HEK293T (cell line): ENCODE measurements at regions not wholly inside any gene's neighbourhood (a gene's known extent, or its start where the extent isn't known, plus 50 kb on each side); places are given as distances from the start of the nearest gene placed in this dataset.

Source experiments
- CTCF ChIA-PET: fragments of 350-600 bp; formaldehyde crosslinking; extraction: SDS; loops from one replicate; lab custom pipeline; 2021; ENCODE audit warnings: antibody characterized with exemption, inconsistent platforms; lab: Yijun Ruan, JAX
- POLR2A ChIA-PET: fragments of 350-600 bp; formaldehyde crosslinking; extraction: SDS; loops from one replicate; lab custom pipeline; 2020; ENCODE audit warnings: antibody characterized with exemption, inconsistent platforms; lab: Yijun Ruan, JAX
- DNase-seq: peaks from one replicate; pipeline ENCODE4 v3.0.0; 2012; ENCODE audit warnings: mixed read lengths; ENCODE audit errors: extremely low spot score
- ARNT ChIP-seq: fragments of 450-650 bp; IDR thresholded peaks from 2 replicates; pipeline ENCODE4 v1.6.1; 2017; ENCODE audit warnings: mild to moderate bottlenecking
- BHLHE40 ChIP-seq: fragments of 450-650 bp; IDR thresholded peaks from 2 replicates; pipeline ENCODE4 v1.6.1; 2016; ENCODE audit warnings: mild to moderate bottlenecking, moderate library complexity, borderline replicate concordance
- CTBP1 ChIP-seq: fragments of 450-650 bp; IDR thresholded peaks from 2 replicates; pipeline ENCODE4 v1.6.1; 2016; ENCODE audit warnings: borderline replicate concordance
- ELF4 ChIP-seq: fragments of 450-650 bp; IDR thresholded peaks from 2 replicates; pipeline ENCODE4 v1.6.1; 2017; ENCODE audit warnings: antibody characterized with exemption
- FOXA1 ChIP-seq: fragments of 450-650 bp; IDR thresholded peaks from 2 replicates; pipeline ENCODE4 v1.6.1; 2016; ENCODE audit warnings: mild to moderate bottlenecking
- FOXK2 ChIP-seq: fragments of 450-650 bp; IDR thresholded peaks from 2 replicates; pipeline ENCODE4 v1.6.1; 2016; ENCODE audit warnings: mild to moderate bottlenecking
- FOXM1 ChIP-seq: fragments of 450-650 bp; IDR thresholded peaks from 2 replicates; pipeline ENCODE4 v1.6.1; 2017; ENCODE audit warnings: mild to moderate bottlenecking, borderline replicate concordance
- HDGF ChIP-seq: fragments of 450-650 bp; IDR thresholded peaks from 2 replicates; pipeline ENCODE4 v1.6.1; 2017; ENCODE audit warnings: antibody characterized with exemption, borderline replicate concordance
- L3MBTL2 ChIP-seq: fragments of 450-650 bp; conservative IDR thresholded peaks from 2 replicates; pipeline ENCODE4 v1.6.1; 2016; ENCODE audit warnings: mild to moderate bottlenecking
- LEF1 ChIP-seq: fragments of 450-650 bp; IDR thresholded peaks from 2 replicates; pipeline ENCODE4 v1.6.1; 2017; ENCODE audit warnings: mild to moderate bottlenecking, borderline replicate concordance
- NFRKB ChIP-seq: fragments of 450-650 bp; IDR thresholded peaks from 2 replicates; pipeline ENCODE4 v1.6.1; 2016; ENCODE audit warnings: mild to moderate bottlenecking, moderate library complexity
- SP1 ChIP-seq: fragments of 450-650 bp; IDR thresholded peaks from 2 replicates; pipeline ENCODE4 v1.6.1; 2017
- SUZ12 ChIP-seq: fragments of 450-650 bp; IDR thresholded peaks from 2 replicates; pipeline ENCODE4 v1.6.1; 2016; ENCODE audit warnings: mild to moderate bottlenecking
- TARDBP ChIP-seq: fragments of 450-650 bp; IDR thresholded peaks from 2 replicates; pipeline ENCODE4 v1.6.1; 2016
- ZNF384 ChIP-seq: fragments of 450-650 bp; IDR thresholded peaks from 2 replicates; pipeline ENCODE4 v1.6.1; 2016
- TF ChIP-seq, protein P1 (sequence below): fragments of 450-650 bp; IDR thresholded peaks from 2 replicates; pipeline ENCODE4 v1.6.1; 2016

DNA sequence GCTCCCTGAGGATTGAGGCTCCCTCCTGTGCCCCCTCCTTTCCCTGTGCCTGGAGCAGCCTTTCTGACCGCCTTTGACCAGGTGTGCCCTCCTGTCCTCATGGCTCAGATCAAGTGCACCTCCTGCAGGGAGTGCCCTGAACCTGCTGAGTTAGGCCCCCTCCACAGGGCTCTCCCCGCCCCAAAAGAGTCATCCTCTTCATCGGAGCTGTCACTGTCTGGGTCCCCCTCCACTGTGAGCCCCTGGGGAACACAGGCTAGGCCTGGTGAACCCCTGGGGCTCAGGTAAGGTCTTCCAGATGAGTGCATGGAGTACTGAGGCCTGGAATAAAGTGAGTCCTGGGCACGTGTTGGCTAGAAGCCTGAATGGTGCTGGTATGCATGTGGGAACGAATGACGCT lies 173.5 kb downstream of the INHBB start:
- ChIA-PET POLR2A (no interaction called here), CTCF (no interaction called here)
- TF ChIP-seq SUZ12: no peak
- TF ChIP-seq BHLHE40: no peak
- no peak for TF ChIP-seq FOXK2
- TF ChIP-seq, protein P1, sequence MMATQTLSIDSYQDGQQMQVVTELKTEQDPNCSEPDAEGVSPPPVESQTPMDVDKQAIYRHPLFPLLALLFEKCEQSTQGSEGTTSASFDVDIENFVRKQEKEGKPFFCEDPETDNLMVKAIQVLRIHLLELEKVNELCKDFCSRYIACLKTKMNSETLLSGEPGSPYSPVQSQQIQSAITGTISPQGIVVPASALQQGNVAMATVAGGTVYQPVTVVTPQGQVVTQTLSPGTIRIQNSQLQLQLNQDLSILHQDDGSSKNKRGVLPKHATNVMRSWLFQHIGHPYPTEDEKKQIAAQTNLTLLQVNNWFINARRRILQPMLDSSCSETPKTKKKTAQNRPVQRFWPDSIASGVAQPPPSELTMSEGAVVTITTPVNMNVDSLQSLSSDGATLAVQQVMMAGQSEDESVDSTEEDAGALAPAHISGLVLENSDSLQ: no peak
- TF ChIP-seq ELF4: no peak
- TF ChIP-seq CTBP1: no peak
- TF ChIP-seq FOXA1: no peak
- no peak for TF ChIP-seq HDGF
- no peak for TF ChIP-seq L3MBTL2
- TF ChIP-seq ARNT: no peak
- TF ChIP-seq NFRKB: no peak
- no peak for TF ChIP-seq FOXM1
- TF ChIP-seq ZNF384: no peak
- no peak for TF ChIP-seq TARDBP
- TF ChIP-seq LEF1: no peak
- TF ChIP-seq SP1: no peak
- no peak for DNase-seq

DNA sequence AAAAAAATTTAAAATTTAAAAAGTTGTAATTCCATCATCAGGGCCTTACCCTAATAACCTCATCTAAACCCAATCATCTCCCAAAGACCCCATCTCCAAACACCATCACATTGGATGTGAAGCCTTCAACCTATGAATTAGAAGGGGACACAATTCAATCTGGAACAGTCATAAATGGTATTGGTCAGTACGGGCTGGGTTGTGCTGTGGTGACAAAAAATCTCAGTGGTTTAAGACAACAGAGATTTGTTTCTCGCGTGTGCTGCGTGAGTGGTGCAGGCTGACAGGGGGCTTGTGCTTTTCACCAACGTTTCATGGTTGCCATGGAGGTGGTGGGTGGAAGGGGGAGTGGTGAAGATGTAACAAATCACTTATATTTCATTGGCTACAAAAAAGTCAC lies 174.5 kb downstream of the INHBB start:
- ChIA-PET POLR2A (interaction anchor here (0.7 kb wide), 1 partner anchor 13 kb away, joined by 4 read pairs; no protein-coding TSS in a partner anchor), CTCF (interaction anchor here (0.8 kb wide), 1 partner anchor 14 kb away, joined by 3 read pairs; no protein-coding TSS in a partner anchor)
- DNase-seq: no peak
- no peak for TF ChIP-seq LEF1
- TF ChIP-seq ARNT: no peak
- TF ChIP-seq TARDBP: no peak
- TF ChIP-seq ELF4: no peak
- TF ChIP-seq FOXK2: no peak
- TF ChIP-seq, protein P1: no peak
- no peak for TF ChIP-seq L3MBTL2
- TF ChIP-seq HDGF: no peak
- no peak for TF ChIP-seq SP1
- TF ChIP-seq FOXM1: no peak
- TF ChIP-seq BHLHE40: no peak
- TF ChIP-seq NFRKB: no peak
- no peak for TF ChIP-seq ZNF384
- TF ChIP-seq SUZ12: no peak
- TF ChIP-seq CTBP1: no peak
- no peak for TF ChIP-seq FOXA1

DNA sequence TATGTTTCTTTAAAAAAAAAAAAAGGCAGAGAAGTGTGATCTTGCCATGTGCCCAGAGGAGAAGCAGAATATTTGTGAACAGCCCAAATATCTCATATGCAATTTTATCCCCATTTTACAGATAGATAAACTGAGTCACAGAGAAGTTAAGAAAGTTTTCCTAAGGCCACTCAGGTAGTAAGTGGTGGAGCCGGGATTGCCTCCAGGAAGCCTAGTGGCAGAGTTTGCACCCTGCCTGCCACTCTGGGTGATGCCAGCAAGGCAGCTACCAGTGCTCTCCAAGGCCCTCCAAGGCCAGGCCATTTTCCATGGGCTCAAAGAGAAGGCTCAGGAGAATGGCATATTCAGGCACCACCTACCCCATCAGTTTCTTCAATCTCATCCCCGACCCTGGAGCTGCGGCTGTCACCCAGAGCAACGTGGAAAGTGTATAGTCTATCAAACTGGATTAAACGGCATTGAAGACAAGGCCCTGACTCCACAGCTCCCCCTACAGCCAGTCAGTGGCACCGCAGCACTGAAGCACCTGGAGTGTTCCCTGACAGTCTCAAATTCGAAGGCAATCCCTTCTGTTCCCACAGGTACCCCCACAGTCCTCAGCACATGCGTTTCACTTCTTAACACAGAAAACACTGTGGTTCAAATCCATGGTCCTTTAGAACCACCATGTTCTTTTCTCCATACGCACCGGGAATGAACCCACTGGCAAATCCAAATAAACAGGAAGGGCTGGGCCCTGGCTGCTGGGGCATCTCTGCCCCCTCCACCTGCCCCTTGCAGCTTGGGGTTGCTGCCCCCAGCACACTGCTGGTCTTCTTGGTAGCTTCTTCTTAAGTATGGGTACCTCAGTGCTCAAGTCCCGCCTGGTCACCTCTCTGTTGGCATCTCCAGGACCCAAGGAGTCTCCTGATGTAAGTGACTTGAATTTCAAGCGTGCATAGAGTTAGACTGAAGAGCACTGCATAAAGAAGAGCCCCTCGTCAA lies 175.3 kb downstream of the INHBB start:
- CTCF ChIA-PET: interaction anchor here (0.8 to 1.3 kb wide), 3 partner anchors 11 to 20 kb away, joined by 3 to 4 read pairs (median 3); no protein-coding TSS in a partner anchor
- TF ChIP-seq FOXA1 (no peak), BHLHE40 (no peak)
- POLR2A ChIA-PET: interaction anchor here (0.7 kb wide), 1 partner anchor 12 kb away, joined by 4 read pairs; no protein-coding TSS in a partner anchor
- DNase-seq: peak; percentile 76

DNA sequence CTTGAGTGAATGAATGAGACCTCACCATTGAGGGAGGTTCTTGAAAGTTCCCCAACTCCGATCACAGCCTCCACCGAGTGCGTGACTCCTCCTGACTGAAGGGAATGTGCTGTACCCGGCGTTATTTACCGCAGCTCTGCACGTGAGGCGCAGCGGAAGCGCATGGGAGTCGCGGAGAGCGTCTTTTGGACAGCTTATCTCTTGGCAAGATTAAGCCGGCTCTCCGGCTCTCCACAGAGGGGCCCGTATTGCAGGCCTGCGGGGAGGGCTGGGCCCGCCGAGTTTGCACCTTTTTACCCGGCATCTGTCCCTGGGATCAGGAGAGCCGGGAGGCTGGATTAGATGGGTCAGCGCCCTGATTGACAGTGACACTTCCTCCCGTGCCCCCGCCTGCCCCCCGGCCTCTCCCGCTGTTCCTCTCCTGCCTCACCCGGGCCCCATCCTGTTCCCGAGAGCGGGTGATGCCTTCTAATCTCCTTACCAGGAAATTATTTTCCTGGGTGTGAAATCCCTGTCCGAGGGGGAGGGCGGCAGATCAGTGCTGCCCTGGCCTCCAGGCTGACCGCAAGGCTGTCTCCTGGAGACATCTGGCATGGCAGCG lies 176.3 kb downstream of the INHBB start:
- ChIA-PET POLR2A (no interaction called here), CTCF (interaction anchor here (1.3 kb wide), 1 partner anchor 10 kb away, joined by 3 read pairs; no protein-coding TSS in a partner anchor)
- TF ChIP-seq ZNF384 (no peak), FOXM1 (no peak), L3MBTL2 (no peak), FOXA1 (no peak)
- DNase-seq: no peak

DNA sequence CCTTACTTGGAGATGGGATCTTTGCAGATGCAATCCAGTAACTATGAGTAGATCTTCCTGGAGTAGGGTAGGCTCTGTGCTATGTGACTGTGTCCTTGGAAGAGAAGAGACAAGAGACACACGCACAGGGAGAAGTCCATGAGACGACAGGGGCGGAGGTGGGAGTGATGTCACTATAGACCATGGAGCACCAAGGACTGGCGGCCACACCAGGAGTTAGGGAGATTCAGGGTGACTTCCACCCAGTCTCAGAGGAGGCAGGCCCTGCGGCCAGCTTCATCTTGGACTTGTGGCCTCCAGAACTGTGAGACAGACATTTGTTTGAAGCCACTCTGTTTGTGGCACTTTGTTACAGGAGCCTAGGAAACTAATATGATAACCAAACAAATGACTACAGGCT lies 177.8 kb downstream of the INHBB start:
- ChIA-PET POLR2A (no interaction called here), CTCF (no interaction called here)
- no peak for TF ChIP-seq CTBP1
- no peak for TF ChIP-seq HDGF
- no peak for TF ChIP-seq FOXK2
- TF ChIP-seq L3MBTL2: no peak
- TF ChIP-seq SUZ12: no peak
- TF ChIP-seq TARDBP: no peak
- no peak for TF ChIP-seq NFRKB
- TF ChIP-seq SP1: no peak
- no peak for TF ChIP-seq BHLHE40
- TF ChIP-seq FOXM1: no peak
- no peak for TF ChIP-seq LEF1
- TF ChIP-seq, protein P1: no peak
- TF ChIP-seq ELF4: no peak
- TF ChIP-seq ZNF384: no peak
- TF ChIP-seq FOXA1: no peak
- TF ChIP-seq ARNT: no peak
- DNase-seq: no peak
